Testis (tissue), 2 donors: ENCODE measurements at regions not wholly inside any gene's neighbourhood (a gene's known extent, or its start where the extent isn't known, plus 50 kb on each side); places are given as distances from the start of the nearest gene placed in this dataset.

Experiments
- POLR2A ChIP-seq: fragments of 450-650 bp; IDR thresholded peaks from one replicate; pipeline ENCODE4 v1.6.1; 2017; ENCODE audit warnings: antibody characterized with exemption, mild to moderate bottlenecking, moderate library complexity
- TF ChIP-seq, protein P1 (sequence below), 3 experiments: fragments of 450-650 bp in 2 of 3; fragments of 200-600 bp in 1 of 3; sonication (generic) in 1 of 3; IDR thresholded peaks; one replicate each; pipeline ENCODE4 v1.5.1; 2016 to 2019; ENCODE audit warnings: antibody characterized with exemption in 3 of 3, mild to moderate bottlenecking in 2 of 3, moderate library complexity in 1 of 3

DNA sequence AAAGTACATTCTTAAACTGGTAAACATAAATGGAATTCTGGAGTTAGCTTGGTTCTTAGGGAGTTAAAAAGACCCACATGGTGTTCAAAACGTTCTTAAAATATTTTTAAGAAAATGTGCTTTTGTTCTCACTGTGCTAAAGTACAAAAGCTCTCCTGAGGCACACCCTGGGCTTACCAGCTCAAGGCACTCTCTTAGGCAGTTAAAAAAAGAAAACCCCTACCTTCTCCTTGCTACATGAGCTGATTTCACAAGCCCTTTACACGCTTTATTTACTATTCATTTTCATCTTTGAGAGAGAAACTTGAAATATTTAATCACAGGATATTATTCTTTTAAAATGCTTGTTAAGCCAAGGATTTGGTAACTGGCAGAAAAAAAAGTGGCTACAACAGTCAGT, 723.3 kb upstream of the GRAMD2B start:
- TF ChIP-seq, protein P1, sequence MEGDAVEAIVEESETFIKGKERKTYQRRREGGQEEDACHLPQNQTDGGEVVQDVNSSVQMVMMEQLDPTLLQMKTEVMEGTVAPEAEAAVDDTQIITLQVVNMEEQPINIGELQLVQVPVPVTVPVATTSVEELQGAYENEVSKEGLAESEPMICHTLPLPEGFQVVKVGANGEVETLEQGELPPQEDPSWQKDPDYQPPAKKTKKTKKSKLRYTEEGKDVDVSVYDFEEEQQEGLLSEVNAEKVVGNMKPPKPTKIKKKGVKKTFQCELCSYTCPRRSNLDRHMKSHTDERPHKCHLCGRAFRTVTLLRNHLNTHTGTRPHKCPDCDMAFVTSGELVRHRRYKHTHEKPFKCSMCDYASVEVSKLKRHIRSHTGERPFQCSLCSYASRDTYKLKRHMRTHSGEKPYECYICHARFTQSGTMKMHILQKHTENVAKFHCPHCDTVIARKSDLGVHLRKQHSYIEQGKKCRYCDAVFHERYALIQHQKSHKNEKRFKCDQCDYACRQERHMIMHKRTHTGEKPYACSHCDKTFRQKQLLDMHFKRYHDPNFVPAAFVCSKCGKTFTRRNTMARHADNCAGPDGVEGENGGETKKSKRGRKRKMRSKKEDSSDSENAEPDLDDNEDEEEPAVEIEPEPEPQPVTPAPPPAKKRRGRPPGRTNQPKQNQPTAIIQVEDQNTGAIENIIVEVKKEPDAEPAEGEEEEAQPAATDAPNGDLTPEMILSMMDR (IDR thresholded peaks at IDR 0.05), result no peak
- no peak for TF ChIP-seq POLR2A
